ENCODE measurements at regions not wholly inside any gene's neighbourhood (a gene's known extent, or its start where the extent isn't known, plus 50 kb on each side); places are given as distances from the start of the nearest gene placed in this dataset.

DNA sequence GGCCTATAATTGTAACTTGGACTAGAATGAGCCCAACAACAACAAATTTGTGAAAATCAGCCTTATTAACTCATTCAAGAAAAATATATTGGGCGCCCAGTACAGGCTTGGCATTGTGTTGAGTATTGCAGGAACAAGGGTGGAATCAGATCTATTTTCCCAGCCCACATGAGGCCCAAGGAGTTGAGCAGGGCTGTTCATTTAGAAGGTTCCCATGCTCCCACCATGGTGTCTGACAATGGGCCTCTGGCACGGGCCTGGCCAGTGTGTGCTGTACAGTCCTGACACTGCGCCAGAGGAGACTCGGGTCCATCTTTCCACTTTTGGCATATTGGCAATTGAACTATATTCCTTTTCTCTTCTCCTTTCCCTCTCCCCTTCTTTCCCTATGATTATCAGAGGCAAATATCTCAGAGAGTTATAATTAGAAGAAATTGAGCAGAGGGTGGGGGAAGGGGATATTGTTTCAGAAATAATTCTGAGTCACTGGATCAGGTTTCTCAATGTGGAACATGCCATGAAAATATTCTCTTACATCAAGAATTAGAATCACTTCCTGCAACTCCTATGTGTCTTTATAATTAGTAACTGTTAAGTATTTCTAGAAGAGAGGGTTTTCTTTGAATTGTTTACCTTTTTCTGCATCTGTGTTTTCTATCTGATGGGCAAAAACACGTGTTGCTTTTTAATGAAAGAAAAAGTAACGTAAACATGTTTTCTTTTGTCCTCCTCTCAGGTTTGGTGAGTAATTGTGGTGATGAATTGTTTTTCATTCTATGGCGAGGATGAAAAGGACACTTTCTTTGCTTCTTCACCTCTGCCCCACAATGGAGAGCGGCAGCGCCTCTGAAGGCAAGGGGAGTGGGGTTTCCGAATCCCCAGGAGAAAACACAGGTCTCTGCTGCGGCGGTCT lies 209.4 kb downstream of the FOXA2 start:
- Histone ChIP-seq H3K9ac (ENCODE audit: low read length) (peak overlapping the region; percentile 45), H3K4me1 (ENCODE audit: insufficient read depth, low read length) (peaks cover 5% of the 10 kb centered on the region), H2AFZ (ENCODE audit: low read depth, low read length) (no peak overlapping the region), H3K4me2 (ENCODE audit: low read length) (peak overlapping the region; percentile 37), H3K9me3 (ENCODE audit: insufficient read depth, low read depth, low read length) (no peaks in the 10 kb centered on the region), H3K36me3 (ENCODE audit: insufficient read depth, low read length) (no peaks in the 10 kb centered on the region), H3K4me3 (ENCODE audit: insufficient read depth, low read depth, low read length) (no peak overlapping the region), H4K20me1 (ENCODE audit: insufficient read depth, low read length) (no peaks in the 10 kb centered on the region), H3K27ac (ENCODE audit: low read depth, low read length) (peak overlapping the region; percentile 55), H3K27me3 (ENCODE audit: insufficient read depth, low read length) (peaks cover 4% of the 10 kb centered on the region), H3K79me2 (ENCODE audit: insufficient read depth, low read length) (no peaks in the 10 kb centered on the region)
- FAIRE-seq, result no peak
- H3K4me1 Mint-ChIP-seq (ENCODE audit: low read depth, unreplicated experiment), result peaks cover 27% of the 10 kb centered on the region
- peaks cover 28% of the 10 kb centered on the region for H3K27me3 Mint-ChIP-seq (ENCODE audit: low read depth, unreplicated experiment)
- H3K9me3 Mint-ChIP-seq (ENCODE audit: unreplicated experiment), result no peaks in the 10 kb centered on the region
- no peak for TF ChIP-seq EZH2 (IDR thresholded peaks at IDR 0.05; ENCODE audit: insufficient read depth, low read length)
- TF ChIP-seq CTCF (IDR thresholded peaks at IDR 0.05; ENCODE audit: insufficient read depth, low read depth, low read length), result no peak
- H3K36me3 Mint-ChIP-seq (ENCODE audit: low read depth, unreplicated experiment), result no peaks in the 10 kb centered on the region
- H3K27ac Mint-ChIP-seq (ENCODE audit: unreplicated experiment), result no peak overlapping the region
- peak; percentile 10 for DNase-seq (ENCODE audit: low read depth)
- H3K4me3 Mint-ChIP-seq (ENCODE audit: unreplicated experiment), result no peak overlapping the region

DNA sequence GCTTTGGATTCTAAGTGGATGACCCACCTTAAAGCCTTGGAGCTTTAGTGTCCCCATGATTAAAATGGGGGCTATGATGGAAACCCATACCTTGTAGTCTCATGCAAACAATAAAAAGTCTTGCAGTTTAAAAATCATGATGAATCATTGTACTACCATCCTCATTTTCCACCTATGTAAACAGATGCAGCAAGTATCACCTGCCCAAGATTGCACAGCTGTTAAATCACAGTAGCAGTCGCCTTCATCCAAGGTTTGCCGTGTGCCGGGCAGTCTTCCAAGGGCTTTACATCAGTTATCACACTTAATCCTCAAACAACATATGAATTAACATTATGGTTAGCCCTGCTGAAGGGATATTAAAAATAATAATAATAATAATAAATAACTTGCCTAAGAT lies 210.3 kb downstream of the FOXA2 start:
- no peaks in the 10 kb centered on the region for H3K9me3 ChIP-seq (ENCODE audit: insufficient read depth, low read depth, low read length)
- H3K36me3 Mint-ChIP-seq (ENCODE audit: low read depth, unreplicated experiment), result no peaks in the 10 kb centered on the region
- H3K9ac ChIP-seq (ENCODE audit: low read length), result no peak overlapping the region
- H3K79me2 ChIP-seq (ENCODE audit: insufficient read depth, low read length), result no peaks in the 10 kb centered on the region
- H3K27me3 ChIP-seq (ENCODE audit: insufficient read depth, low read length), result peaks cover 4% of the 10 kb centered on the region
- FAIRE-seq, result no peak
- peaks cover 35% of the 10 kb centered on the region for H3K27me3 Mint-ChIP-seq (ENCODE audit: low read depth, unreplicated experiment)
- peaks cover 5% of the 10 kb centered on the region for H3K4me1 ChIP-seq (ENCODE audit: insufficient read depth, low read length)
- DNase-seq (ENCODE audit: low read depth), result no peak
- H3K36me3 ChIP-seq (ENCODE audit: insufficient read depth, low read length), result no peaks in the 10 kb centered on the region
- peaks cover 19% of the 10 kb centered on the region for H3K4me1 Mint-ChIP-seq (ENCODE audit: low read depth, unreplicated experiment)
- H3K4me2 ChIP-seq (ENCODE audit: low read length), result no peak overlapping the region
- no peak overlapping the region for H3K27ac ChIP-seq (ENCODE audit: low read depth, low read length)
- no peak overlapping the region for H3K27ac Mint-ChIP-seq (ENCODE audit: unreplicated experiment)
- H3K4me3 Mint-ChIP-seq (ENCODE audit: unreplicated experiment), result no peak overlapping the region
- TF ChIP-seq EZH2 (IDR thresholded peaks at IDR 0.05; ENCODE audit: insufficient read depth, low read length) (no peak), CTCF (IDR thresholded peaks at IDR 0.05; ENCODE audit: insufficient read depth, low read depth, low read length) (no peak)
- H3K4me3 ChIP-seq (ENCODE audit: insufficient read depth, low read depth, low read length), result no peak overlapping the region
- no peaks in the 10 kb centered on the region for H4K20me1 ChIP-seq (ENCODE audit: insufficient read depth, low read length)
- H2AFZ ChIP-seq (ENCODE audit: low read depth, low read length), result no peak overlapping the region
- H3K9me3 Mint-ChIP-seq (ENCODE audit: unreplicated experiment), result no peaks in the 10 kb centered on the region

Measured in astrocyte (in vitro differentiated cells and primary cell).